ENCODE measurements at regions not wholly inside any gene's neighbourhood (a gene's known extent, or its start where the extent isn't known, plus 50 kb on each side); places are given as distances from the start of the nearest gene placed in this dataset.

GRCh38 chr1:163725551-163725950, 403.8 kb downstream of the NUF2 start:
- no peaks in the 10 kb centered on the region for H3K9me3 ChIP-seq (ENCODE audit: control insufficient read depth in 1 of 2, insufficient read depth in 1 of 2, low read depth in 1 of 2, low read length in 2 of 2)
- no peaks in the 10 kb centered on the region for H3K36me3 ChIP-seq (ENCODE audit: control insufficient read depth in 1 of 2, insufficient read depth in 2 of 2, low read length in 2 of 2)
- ChIA-PET POLR2A (no interaction called here), RAD21 (ENCODE audit: low non-redundant PET in 1 of 2, low total read pairs in 2 of 2, uncharacterized antibody in 2 of 2, unreplicated experiment in 2 of 2) (no interaction called here), CTCF (no interaction called here)
- H3K4me1 ChIP-seq (ENCODE audit: control insufficient read depth in 1 of 2, insufficient read depth in 2 of 2, low read length in 2 of 2) = no peaks in the 10 kb centered on the region
- H3K27ac ChIP-seq (ENCODE audit: low read depth, low read length) = no peak overlapping the region
- H3K27me3 ChIP-seq (ENCODE audit: insufficient read depth, low read length) = no peaks in the 10 kb centered on the region
- no peaks in the 10 kb centered on the region for H4K20me1 ChIP-seq (ENCODE audit: insufficient read depth)
- H3K9ac ChIP-seq (ENCODE audit: low read length) = no peak overlapping the region
- H2AFZ ChIP-seq (ENCODE audit: low read depth, low read length, poor library complexity, severe bottlenecking) = no peak overlapping the region
- H3K4me3 ChIP-seq (replicated peaks in 1 of 2; ENCODE audit: low read depth in 1 of 2, low read length in 2 of 2) = no peak overlapping the region
- ATAC-seq (no peak), DNase-seq (ENCODE audit: low read depth, low spot score) (no peak)
- no peak overlapping the region for H3K4me2 ChIP-seq (ENCODE audit: low read length)
- TF ChIP-seq CEBPB (IDR thresholded peaks at IDR 0.05; ENCODE audit: low read depth) = no peak
- TF ChIP-seq ZFX (IDR thresholded peaks at IDR 0.05) = no peak
- BruUV-seq (replicated peaks) = no TSS peak
- H3K79me2 ChIP-seq (ENCODE audit: insufficient read depth, low read length) = no peaks in the 10 kb centered on the region
- no peaks in the 10 kb centered on the region for H3K9me2 ChIP-seq (ENCODE audit: insufficient read depth)
- intact Hi-C loops (cut with micrococcal nuclease) = no loop called here

DNA sequence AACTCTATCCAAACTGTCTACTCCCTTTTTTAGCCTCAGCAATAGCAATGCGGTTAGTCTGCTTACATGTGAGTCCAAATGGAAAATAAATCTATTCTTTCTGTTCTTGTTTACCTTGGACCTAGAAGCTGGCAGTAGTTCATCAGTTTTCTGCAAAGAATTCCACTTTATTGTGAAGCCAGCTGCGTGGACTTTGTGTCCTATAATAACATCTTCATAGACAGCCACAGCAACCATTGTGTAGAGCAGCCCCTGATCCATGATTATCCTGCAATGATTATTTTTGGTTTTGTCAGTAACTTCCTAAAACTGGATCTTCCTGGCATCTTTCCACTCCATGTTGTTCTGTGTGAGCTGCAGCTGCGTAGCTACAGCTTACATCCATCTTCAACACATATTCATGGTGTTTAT, 408.7 kb downstream of the NUF2 start:
- no peaks in the 10 kb centered on the region for H3K27me3 ChIP-seq (ENCODE audit: insufficient read depth, low read length)
- no peak overlapping the region for H3K27ac ChIP-seq (ENCODE audit: low read depth, low read length)
- no peaks in the 10 kb centered on the region for H3K9me2 ChIP-seq (ENCODE audit: insufficient read depth)
- ATAC-seq = no peak
- no peak overlapping the region for H2AFZ ChIP-seq (ENCODE audit: low read depth, low read length, poor library complexity, severe bottlenecking)
- no peak for DNase-seq (ENCODE audit: low read depth, low spot score)
- no peaks in the 10 kb centered on the region for H3K4me1 ChIP-seq (ENCODE audit: control insufficient read depth in 1 of 2, insufficient read depth in 2 of 2, low read length in 2 of 2)
- no peaks in the 10 kb centered on the region for H3K9me3 ChIP-seq (ENCODE audit: control insufficient read depth in 1 of 2, insufficient read depth in 1 of 2, low read depth in 1 of 2, low read length in 2 of 2)
- intact Hi-C loops (cut with micrococcal nuclease) = no loop called here
- H3K79me2 ChIP-seq (ENCODE audit: insufficient read depth, low read length) = no peaks in the 10 kb centered on the region
- ChIA-PET POLR2A (no interaction called here), CTCF (no interaction called here), RAD21 (ENCODE audit: low non-redundant PET in 1 of 2, low total read pairs in 2 of 2, uncharacterized antibody in 2 of 2, unreplicated experiment in 2 of 2) (no interaction called here)
- H3K4me3 ChIP-seq (replicated peaks in 1 of 2; ENCODE audit: low read depth in 1 of 2, low read length in 2 of 2) = no peak overlapping the region
- no peak overlapping the region for H3K4me2 ChIP-seq (ENCODE audit: low read length)
- TF ChIP-seq EGR1 (IDR thresholded peaks at IDR 0.05; ENCODE audit: low read depth) (no peak), ZNF274 (IDR thresholded peaks at IDR 0.05; ENCODE audit: low read depth, low read length) (no peak), JUND (IDR thresholded peaks at IDR 0.05) (no peak), CEBPB (IDR thresholded peaks at IDR 0.05; ENCODE audit: low read depth) (no peak), EZH2phosphoT487 (IDR thresholded peaks at IDR 0.05; ENCODE audit: borderline replicate concordance) (no peak), SRF (IDR thresholded peaks at IDR 0.05; ENCODE audit: low read depth) (no peak), FOSL1 (IDR thresholded peaks at IDR 0.05; ENCODE audit: low read depth) (no peak), REST (IDR thresholded peaks at IDR 0.05; ENCODE audit: low read depth) (no peak), CTCF (IDR thresholded peaks at IDR 0.05 in 2 of 3, conservative IDR thresholded peaks at IDR 0.05 in 1 of 3; ENCODE audit: borderline replicate concordance in 1 of 3, insufficient read depth in 1 of 3, low read depth in 2 of 3, low read length in 2 of 3) (no peak), SP1 (IDR thresholded peaks at IDR 0.05; ENCODE audit: low read depth) (no peak), SIN3A (IDR thresholded peaks at IDR 0.05; ENCODE audit: low read depth) (no peak)
- TF ChIP-seq, protein P1, sequence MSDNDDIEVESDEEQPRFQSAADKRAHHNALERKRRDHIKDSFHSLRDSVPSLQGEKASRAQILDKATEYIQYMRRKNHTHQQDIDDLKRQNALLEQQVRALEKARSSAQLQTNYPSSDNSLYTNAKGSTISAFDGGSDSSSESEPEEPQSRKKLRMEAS (IDR thresholded peaks at IDR 0.05) = no peak
- no peaks in the 10 kb centered on the region for H3K36me3 ChIP-seq (ENCODE audit: control insufficient read depth in 1 of 2, insufficient read depth in 2 of 2, low read length in 2 of 2)
- H4K20me1 ChIP-seq (ENCODE audit: insufficient read depth) = no peaks in the 10 kb centered on the region
- no TSS peak for BruUV-seq (replicated peaks)
- H3K9ac ChIP-seq (ENCODE audit: low read length) = no peak overlapping the region

Data from HCT116 (cell line).